ENCODE measurements at regions not wholly inside any gene's neighbourhood (a gene's known extent, or its start where the extent isn't known, plus 50 kb on each side); places are given as distances from the start of the nearest gene placed in this dataset.
A peak's percentile ranks its signal among the peaks of the same experiment; 100 is the strongest.

DNA sequence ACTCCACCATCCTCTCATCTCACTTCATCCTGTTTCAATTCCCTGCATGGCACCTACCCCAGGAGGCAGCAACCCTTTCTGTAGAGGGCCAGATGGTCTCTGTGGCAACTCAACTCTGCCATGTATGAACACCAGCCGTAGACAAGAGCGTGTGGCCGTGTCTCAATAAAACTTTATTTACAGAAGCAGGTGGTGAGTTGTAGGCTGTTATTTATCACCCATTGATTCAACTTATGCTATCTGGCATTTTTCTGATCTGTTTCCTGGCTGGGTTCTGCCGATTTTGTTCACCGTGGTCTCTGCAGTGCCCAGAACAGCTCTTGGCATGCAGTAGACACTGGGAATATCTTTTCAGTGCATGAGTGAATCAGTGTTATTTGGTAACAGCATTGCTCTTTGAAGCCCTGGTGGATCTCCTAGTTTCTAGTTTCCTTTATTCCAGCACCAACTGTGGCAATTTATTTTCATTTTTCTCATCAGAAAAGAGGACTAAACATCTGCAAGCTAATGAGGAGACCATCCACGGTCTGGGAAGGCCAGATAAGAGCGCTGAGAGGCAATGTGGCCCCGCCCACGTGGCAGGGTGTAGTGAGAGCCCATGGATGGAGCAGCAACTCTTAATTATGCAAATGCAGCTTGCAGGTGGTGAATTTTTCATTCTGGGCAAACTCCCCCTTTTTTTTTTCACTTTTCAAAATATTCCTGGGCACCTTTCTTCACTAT is 77.9 kb downstream of the CTSL start:
- Mint-ChIP-seq H3K4me3 (no peak overlapping the region), H3K27me3 (peaks cover 2% of the 10 kb centered on the region), H3K4me1 (no peaks in the 10 kb centered on the region), H3K36me3 (no peaks in the 10 kb centered on the region), H3K27ac (no peak overlapping the region), H3K9me3 (peaks cover 0 to 8% (median 7%) of the 10 kb centered on the region in 3 donors)

DNA sequence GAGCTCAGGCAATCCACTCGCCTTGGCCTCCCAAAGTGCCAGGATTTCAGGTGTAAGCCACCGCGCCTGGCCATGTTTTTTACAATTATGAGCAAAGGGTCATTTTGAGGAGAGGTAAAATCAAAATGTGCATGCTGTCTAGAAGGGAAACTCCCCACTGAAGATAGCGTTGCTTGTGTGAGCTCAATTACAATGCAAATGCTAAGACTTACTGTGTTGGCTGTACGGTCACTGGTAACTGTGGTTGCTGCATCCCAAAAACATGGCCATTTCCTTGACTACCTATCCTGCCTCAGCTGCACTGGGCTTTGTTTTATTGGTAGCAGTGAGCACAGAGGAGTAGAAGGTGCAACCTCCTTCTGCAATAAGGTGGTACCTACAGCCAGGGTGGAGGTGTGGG is 77.4 kb upstream of the SPATA31E1 start:
- Mint-ChIP-seq H3K4me1 (no peaks in the 10 kb centered on the region), H3K27ac (no peak overlapping the region), H3K4me3 (no peak overlapping the region), H3K36me3 (no peaks in the 10 kb centered on the region), H3K27me3 (peaks cover under 1% of the 10 kb centered on the region), H3K9me3 (peaks cover 3 to 13% (median 8%) of the 10 kb centered on the region in 3 donors)

DNA sequence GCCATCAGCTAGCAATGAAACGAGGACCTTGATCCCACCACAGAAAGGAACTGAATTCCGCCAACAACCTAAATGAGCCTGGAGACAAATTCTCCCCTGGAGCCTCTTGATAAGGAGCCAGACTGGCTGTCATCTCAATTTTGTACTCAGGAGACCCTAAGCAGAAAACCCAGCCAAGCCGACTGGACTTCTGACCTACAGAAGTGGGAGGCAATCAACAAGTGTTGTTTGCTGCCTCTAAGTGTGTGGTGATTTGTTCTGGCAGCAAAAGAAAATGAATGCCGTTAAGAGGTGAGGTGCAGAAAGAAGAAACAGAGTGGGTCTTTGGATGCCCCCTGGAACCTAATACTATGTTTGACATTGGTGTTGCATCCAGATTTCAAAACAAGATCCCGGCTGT is 72.7 kb upstream of the SPATA31E1 start:
- no peaks in the 10 kb centered on the region for H3K4me1 Mint-ChIP-seq
- H3K27me3 Mint-ChIP-seq, result no peaks in the 10 kb centered on the region
- peaks cover 6 to 13% (median 8%) of the 10 kb centered on the region in 3 donors for H3K9me3 Mint-ChIP-seq
- H3K27ac Mint-ChIP-seq, result peak overlapping the region in 1 of 3 donors; percentile 34
- no peaks in the 10 kb centered on the region for H3K36me3 Mint-ChIP-seq
- H3K4me3 Mint-ChIP-seq, result no peak overlapping the region

DNA sequence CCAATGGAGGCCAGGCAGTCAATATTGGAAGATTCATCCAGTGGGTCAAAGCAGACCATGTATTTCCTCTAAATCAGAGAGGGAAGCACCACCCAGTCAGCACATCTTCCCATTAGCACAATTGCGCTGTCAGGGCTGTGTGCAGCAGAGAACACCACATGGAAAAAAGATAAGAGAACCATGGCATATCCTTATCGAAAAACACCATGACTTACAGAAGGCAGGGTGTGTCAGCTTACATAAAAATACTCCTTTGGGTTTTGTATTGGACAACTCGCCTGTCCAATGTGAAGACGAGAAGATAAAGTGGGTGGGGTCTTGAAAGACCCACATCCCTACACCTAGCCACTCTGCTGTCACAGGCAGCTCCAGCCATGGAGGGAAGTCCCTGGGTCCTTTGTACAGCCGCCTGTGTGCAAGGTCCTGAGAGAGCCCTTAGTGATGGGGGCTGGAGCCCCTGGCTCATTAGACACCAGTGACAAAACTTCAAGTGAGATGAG is 71.9 kb upstream of the SPATA31E1 start:
- H3K36me3 Mint-ChIP-seq, result no peaks in the 10 kb centered on the region
- no peak overlapping the region for H3K27ac Mint-ChIP-seq
- no peak overlapping the region for H3K4me3 Mint-ChIP-seq
- H3K27me3 Mint-ChIP-seq, result no peaks in the 10 kb centered on the region
- peaks cover 8 to 13% (median 8%) of the 10 kb centered on the region in 3 donors for H3K9me3 Mint-ChIP-seq
- H3K4me1 Mint-ChIP-seq, result no peaks in the 10 kb centered on the region

DNA sequence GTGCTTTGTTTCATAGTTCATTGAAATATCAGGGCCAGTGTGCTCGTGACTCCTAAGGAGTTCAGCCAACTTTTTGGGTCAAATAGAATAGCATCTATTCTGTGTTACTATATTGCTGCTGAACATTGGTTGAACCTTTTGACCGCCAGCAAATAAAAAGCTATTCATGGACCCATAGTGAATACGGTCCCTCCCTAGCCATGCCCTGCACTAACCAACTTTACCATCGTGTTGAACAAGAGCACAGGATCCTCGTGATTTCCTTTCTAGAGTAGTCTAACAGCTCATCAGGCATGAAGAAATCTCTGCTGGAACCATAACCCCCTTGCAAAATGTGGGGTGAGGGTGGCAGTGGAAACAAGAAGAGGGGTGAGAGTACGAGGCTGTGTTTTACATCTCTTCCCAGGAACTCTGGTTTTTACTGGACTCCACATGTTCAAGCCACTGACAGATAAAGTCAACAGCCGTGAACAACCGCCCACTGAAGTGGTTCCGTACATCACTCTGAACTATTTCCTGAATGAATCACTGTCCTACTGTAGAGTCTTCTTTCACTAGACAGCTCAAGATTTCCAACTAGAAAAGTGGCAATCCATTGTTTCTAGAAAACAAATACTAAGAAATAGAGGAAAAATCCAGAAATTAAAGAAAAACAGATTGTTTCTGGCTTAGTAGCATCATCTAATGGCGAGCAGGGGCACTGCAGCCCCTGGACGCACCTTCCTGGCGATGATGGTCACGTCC is 70.1 kb upstream of the SPATA31E1 start:
- Mint-ChIP-seq H3K27me3 (no peaks in the 10 kb centered on the region), H3K9me3 (peaks cover 8 to 11% (median 11%) of the 10 kb centered on the region in 3 donors), H3K27ac (no peak overlapping the region), H3K36me3 (no peaks in the 10 kb centered on the region), H3K4me1 (no peaks in the 10 kb centered on the region), H3K4me3 (no peak overlapping the region)

DNA sequence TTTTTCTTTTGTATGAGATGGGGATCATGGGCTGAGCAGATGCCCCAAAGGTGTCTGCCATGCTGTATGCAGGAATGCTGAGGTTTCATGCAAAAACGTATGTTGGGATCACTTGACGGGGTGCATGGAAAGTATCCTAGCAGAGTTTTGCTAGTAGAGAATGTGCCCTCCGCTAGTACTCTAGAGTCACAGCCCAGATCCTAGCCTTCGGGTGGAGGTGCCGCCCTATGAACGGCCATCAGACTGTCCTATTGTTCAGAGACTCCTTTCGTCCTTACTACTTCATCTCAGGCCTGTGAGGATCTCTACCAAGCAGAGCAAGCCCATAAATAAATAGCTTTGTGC is 69.6 kb upstream of the SPATA31E1 start:
- no peaks in the 10 kb centered on the region for H3K36me3 Mint-ChIP-seq
- no peak overlapping the region for H3K27ac Mint-ChIP-seq
- H3K4me1 Mint-ChIP-seq, result no peaks in the 10 kb centered on the region
- H3K4me3 Mint-ChIP-seq, result peak overlapping the region in 1 of 4 donors; percentile 61
- H3K9me3 Mint-ChIP-seq, result peaks cover 6 to 8% (median 8%) of the 10 kb centered on the region in 3 donors
- no peaks in the 10 kb centered on the region for H3K27me3 Mint-ChIP-seq

DNA sequence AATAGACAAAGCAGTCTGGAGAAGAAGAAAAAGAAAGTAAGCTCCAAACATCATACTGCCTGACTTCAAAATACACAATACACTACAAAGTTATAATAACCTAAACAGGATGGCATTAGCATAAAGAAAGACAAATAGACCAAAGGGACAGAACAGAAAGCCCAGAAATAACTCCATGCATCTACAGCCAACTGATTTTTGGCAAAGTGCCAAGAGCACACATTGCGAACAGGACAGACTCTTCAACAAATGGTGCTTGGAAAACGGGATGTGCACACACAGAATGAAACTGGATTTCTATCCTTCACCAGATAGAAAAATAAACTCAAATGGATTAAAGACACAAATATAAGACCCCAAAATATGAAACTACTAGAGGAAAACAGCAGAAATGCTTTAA is 66.6 kb upstream of the SPATA31E1 start:
- no peaks in the 10 kb centered on the region for H3K36me3 Mint-ChIP-seq
- H3K4me1 Mint-ChIP-seq, result no peaks in the 10 kb centered on the region
- H3K4me3 Mint-ChIP-seq, result no peak overlapping the region
- peaks cover 2% of the 10 kb centered on the region for H3K27me3 Mint-ChIP-seq
- peaks cover 0 to 6% (median 4%) of the 10 kb centered on the region in 3 donors for H3K9me3 Mint-ChIP-seq
- no peak overlapping the region for H3K27ac Mint-ChIP-seq

DNA sequence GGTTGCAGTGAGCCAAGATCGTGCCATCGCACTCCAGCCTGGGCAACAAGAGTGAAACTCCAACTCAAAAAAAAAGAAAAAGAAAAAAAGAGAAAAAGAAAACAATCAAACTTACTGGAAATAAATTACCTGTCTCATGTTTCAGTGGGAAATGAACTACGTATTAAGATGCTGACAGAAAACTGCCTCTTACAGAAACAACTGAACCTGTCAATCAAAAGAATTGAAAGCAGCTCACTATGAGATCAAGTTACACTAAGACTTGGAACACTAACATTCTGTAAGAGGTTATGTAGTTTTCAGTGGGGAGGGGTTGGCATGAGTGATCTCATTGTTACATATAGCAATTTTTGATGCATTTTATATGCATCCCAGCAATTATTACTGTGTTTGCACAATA is 64.4 kb upstream of the SPATA31E1 start:
- no peak overlapping the region for H3K27ac Mint-ChIP-seq
- H3K27me3 Mint-ChIP-seq, result peaks cover 2% of the 10 kb centered on the region
- no peaks in the 10 kb centered on the region for H3K36me3 Mint-ChIP-seq
- peaks cover 0 to 7% (median 4%) of the 10 kb centered on the region in 3 donors for H3K9me3 Mint-ChIP-seq
- H3K4me1 Mint-ChIP-seq, result no peaks in the 10 kb centered on the region
- no peak overlapping the region for H3K4me3 Mint-ChIP-seq

DNA sequence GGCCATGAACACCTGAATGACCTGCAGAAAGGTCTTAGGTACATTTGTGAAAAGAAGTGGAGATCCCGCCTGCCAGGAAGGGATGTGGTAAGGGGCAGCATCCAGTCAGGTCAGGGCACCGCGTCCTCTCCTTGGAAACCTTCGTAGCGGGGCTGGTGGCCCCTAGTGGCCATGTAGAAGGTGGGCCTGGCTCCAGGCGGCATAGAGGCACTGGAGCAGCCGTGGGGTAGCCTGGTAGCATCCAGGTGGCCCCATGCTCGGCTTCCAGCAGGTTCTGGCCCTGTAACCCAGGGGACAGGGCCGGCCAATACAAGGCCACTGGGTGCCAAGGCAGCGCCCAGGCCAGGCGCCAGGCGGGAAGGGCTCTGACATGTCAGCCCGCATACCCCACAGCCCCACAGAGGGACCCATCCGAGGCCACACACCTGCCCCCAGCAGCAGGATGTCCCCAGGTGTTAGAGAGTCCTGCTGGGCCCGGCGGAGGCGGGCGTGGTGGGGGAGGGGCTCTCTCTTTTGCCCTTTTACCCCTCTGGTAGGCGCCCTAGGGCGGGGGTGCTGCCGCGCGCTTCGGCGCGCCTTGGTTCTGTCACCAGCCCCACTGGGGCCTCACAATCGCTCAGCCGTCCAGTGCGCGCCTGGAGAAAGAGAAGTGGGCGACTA is 58.3 kb upstream of the SPATA31E1 start:
- no peaks in the 10 kb centered on the region for H3K36me3 Mint-ChIP-seq
- H3K4me1 Mint-ChIP-seq, result no peaks in the 10 kb centered on the region
- peaks cover 6% of the 10 kb centered on the region for H3K27me3 Mint-ChIP-seq
- H3K9me3 Mint-ChIP-seq, result peaks cover 0 to 3% (median 2%) of the 10 kb centered on the region in 3 donors
- H3K4me3 Mint-ChIP-seq, result no peak overlapping the region
- H3K27ac Mint-ChIP-seq, result no peak overlapping the region

DNA sequence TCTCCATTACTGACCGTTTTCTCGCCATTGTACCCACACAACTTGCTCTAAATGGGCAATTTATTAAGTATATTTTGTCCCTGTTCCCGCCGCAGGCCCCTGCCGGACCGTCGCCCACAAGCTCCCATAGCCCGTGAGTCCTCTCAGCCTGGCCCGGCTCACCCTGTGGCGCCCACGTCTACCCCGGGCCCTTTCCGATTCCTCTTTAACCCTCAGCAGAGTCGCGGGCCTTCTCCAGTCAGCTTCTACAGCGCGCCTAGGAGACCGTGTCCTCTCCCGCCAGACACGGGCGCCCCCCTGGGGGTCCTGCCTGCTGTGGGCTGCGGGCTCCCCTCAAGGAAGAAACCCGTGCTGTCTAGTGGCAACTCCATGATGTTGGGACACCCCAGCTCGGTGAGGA is 57.8 kb upstream of the SPATA31E1 start:
- Mint-ChIP-seq H3K27me3 (peaks cover 6% of the 10 kb centered on the region), H3K27ac (no peak overlapping the region), H3K4me3 (no peak overlapping the region), H3K9me3 (peaks cover 0 to 3% (median 2%) of the 10 kb centered on the region in 3 donors), H3K36me3 (no peaks in the 10 kb centered on the region), H3K4me1 (no peaks in the 10 kb centered on the region)

DNA sequence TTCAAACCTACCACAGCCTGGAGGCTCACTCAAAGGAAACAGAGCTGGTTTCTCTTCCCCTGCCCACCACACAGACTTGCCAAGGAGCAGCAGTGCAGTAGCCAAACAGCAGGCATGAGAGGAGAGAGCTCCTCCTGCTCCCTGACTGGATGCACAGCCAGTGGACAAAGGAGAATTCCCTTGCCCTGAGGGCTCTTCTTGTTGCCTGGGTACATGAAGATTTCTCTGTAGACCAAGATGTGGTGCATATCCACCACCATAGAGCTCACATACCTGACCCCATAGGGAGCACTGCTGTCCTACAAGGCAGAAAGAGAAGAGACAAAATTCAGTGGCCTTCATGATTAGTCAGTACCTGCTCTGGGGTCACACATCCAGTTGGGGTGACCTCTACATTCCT is 56.3 kb upstream of the SPATA31E1 start:
- Mint-ChIP-seq H3K9me3 (peaks cover 0 to 3% (median 0%) of the 10 kb centered on the region in 3 donors), H3K36me3 (no peaks in the 10 kb centered on the region), H3K4me1 (no peaks in the 10 kb centered on the region), H3K27me3 (peaks cover 4% of the 10 kb centered on the region), H3K4me3 (no peak overlapping the region), H3K27ac (no peak overlapping the region)

DNA sequence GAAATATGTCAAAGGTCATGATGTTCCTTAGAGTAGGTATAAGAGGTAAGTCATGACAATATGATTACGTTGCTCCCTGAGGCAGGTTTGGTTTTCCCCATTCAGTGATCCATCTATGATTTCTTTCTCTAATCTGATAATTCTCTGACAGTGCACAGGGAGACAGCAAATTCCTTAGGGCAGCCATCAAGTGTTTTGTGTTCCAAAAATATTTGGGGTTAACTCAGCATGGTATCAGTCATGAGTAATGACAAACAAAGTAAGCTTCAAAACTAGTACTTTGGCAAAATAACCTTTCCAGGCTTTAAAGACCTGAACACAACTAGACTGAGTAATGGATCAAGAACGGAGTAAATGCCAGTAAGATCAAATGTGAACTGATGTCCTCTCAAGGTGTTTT is 55.3 kb upstream of the SPATA31E1 start:
- Mint-ChIP-seq H3K27ac (no peak overlapping the region), H3K4me1 (no peaks in the 10 kb centered on the region), H3K36me3 (no peaks in the 10 kb centered on the region), H3K9me3 (peaks cover 0 to 3% (median 0%) of the 10 kb centered on the region in 3 donors), H3K4me3 (no peak overlapping the region), H3K27me3 (peaks cover 4% of the 10 kb centered on the region)

DNA sequence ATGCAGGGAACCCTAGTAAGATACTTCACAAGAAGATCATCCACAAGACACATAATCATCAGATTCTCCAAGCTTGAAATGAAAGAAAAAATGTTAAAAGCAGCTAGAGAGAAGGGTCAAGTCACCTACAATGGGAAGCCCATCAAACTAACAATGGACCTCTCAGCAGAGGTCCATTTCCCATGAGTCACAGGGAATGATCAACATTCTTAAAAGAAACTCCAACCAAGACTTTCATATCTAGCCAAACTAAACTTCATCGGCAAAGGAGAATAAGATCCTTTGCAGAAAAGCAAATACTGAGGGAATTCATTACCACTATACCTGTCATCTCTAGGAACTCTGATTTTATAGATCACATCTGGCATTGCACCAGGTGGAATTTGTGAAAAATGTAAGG is 52.9 kb upstream of the SPATA31E1 start:
- no peak overlapping the region for H3K27ac Mint-ChIP-seq
- H3K4me3 Mint-ChIP-seq, result no peak overlapping the region
- H3K36me3 Mint-ChIP-seq, result no peaks in the 10 kb centered on the region
- no peaks in the 10 kb centered on the region for H3K4me1 Mint-ChIP-seq
- peaks cover 0 to 2% (median 1%) of the 10 kb centered on the region in 3 donors for H3K9me3 Mint-ChIP-seq
- H3K27me3 Mint-ChIP-seq, result peaks cover 4% of the 10 kb centered on the region

DNA sequence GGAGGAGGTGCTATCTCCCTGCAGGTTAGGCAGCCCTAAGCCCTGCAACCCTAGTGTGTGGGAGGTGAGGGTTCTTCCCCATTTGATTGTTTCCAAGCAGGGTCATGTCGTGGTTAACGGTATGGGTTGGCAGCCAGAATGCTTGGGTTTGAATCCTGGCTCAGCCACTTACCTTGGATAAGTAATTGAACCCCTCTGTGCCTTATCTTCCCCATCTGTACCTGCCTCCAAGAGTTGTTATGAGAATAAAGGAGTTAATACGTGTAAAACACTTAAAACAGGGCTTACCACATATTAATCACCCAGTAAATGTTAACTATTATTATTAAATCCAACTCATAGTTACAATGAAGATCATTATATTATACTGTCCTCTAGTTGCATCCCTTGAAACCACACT is 52.2 kb upstream of the SPATA31E1 start:
- peaks cover 0 to 2% (median 1%) of the 10 kb centered on the region in 3 donors for H3K9me3 Mint-ChIP-seq
- no peak overlapping the region for H3K27ac Mint-ChIP-seq
- no peaks in the 10 kb centered on the region for H3K36me3 Mint-ChIP-seq
- H3K27me3 Mint-ChIP-seq, result peaks cover 4% of the 10 kb centered on the region
- H3K4me3 Mint-ChIP-seq, result no peak overlapping the region
- no peaks in the 10 kb centered on the region for H3K4me1 Mint-ChIP-seq

DNA sequence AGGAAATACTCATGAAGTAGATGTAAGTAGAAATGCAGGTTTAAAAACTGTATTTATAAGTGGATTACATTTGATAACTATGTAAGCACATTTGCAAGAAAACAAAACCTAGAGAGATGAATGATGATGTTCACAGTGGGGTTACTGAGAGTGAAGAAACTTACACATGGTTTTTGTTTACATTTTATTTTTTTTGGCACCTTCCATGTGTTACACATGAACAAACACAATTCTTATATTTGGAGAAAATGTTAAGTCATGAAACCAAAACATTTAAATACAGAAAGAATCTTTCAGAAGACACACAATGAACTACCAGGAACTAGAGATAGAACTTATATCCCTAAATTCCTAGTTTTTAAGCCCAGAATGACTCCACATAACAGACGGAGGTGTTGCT is 51.5 kb upstream of the SPATA31E1 start:
- no peaks in the 10 kb centered on the region for H3K36me3 Mint-ChIP-seq
- no peaks in the 10 kb centered on the region for H3K4me1 Mint-ChIP-seq
- peaks cover 0 to 2% (median 1%) of the 10 kb centered on the region in 3 donors for H3K9me3 Mint-ChIP-seq
- H3K4me3 Mint-ChIP-seq, result no peak overlapping the region
- H3K27me3 Mint-ChIP-seq, result peaks cover 4% of the 10 kb centered on the region
- H3K27ac Mint-ChIP-seq, result no peak overlapping the region
